K562 (cell line): ENCODE measurements at regions not wholly inside any gene's neighbourhood (a gene's known extent, or its start where the extent isn't known, plus 50 kb on each side); places are given as distances from the start of the nearest gene placed in this dataset.

Experiments used
- ATAC-seq: fragments of 200-7000 bp; cut with Tn5 transposase; 3 replicates; pipeline ENCODE4 v1.9.1; 2020; ENCODE audit warnings: moderate library complexity
- BruUV-seq: library from RNA; stranded (reverse); fragments of 400-500 nt; replicated peaks from 2 replicates; lab custom pipeline; 2021; lab: Mats Ljungman, UMichigan
- CTCF ChIA-PET: fragments of 300-600 bp; formaldehyde crosslinking; extraction: SDS; loops from one replicate; lab custom pipeline; 2021; ENCODE audit warnings: low intra/inter-chr PET ratio; lab: Yijun Ruan, JAX
- POLR2A ChIA-PET: fragments of 300-600, 350-650 bp; sonication (Branson Sonifier 250); formaldehyde crosslinking; extraction: SDS; loops from one replicate; lab custom pipeline; 2021; ENCODE audit warnings: antibody characterized with exemption, inconsistent platforms; lab: Yijun Ruan, JAX
- DNase-seq, 4 experiments: peaks; one replicate each; pipeline versions ENCODE4 v3.0.0 to v3.0.0-alpha.2; 2011 to 2018; ENCODE audit warnings: low spot score in 3 of 4, mixed read lengths in 3 of 4; ENCODE audit errors: extremely low read depth in 1 of 4
- FAIRE-seq: peaks from 2 replicates; lab custom pipeline; 2011; peaks lifted over from hg19 to GRCh38; lab: Jason Lieb, UNC
- H2AFZ ChIP-seq: 2 replicates; pipeline ENCODE4 v1.6.0; 2011; ENCODE audit warnings: low read depth, low read length, control low read depth, inconsistent platforms
- H3K27ac ChIP-seq: fragments of 200-600 bp; 3 replicates; pipeline ENCODE4 v1.8.0; 2011; ENCODE audit warnings: low read depth, mild to moderate bottlenecking, control low read depth, inconsistent platforms, low read length, moderate library complexity, mixed read lengths; ENCODE audit errors: extremely low read depth
- H3K27me3 ChIP-seq, 2 experiments: fragments of 300-600 bp in 1 of 2; 2 replicates in 1 of 2; 3 replicates in 1 of 2; pipeline versions ENCODE4 v1.6.0 to v1.8.0; 2011; ENCODE audit warnings: inconsistent platforms in 2 of 2, low read length in 2 of 2, mild to moderate bottlenecking in 1 of 2, mixed read lengths in 1 of 2, moderate library complexity in 1 of 2; ENCODE audit not compliant: control insufficient read depth in 2 of 2, insufficient read depth in 2 of 2
- H3K36me3 ChIP-seq: fragments of 300-600 bp; 3 replicates; pipeline ENCODE4 v1.8.0; 2011; ENCODE audit warnings: mild to moderate bottlenecking, low read length, inconsistent platforms; ENCODE audit not compliant: control insufficient read depth, insufficient read depth
- H3K4me1 ChIP-seq, 2 experiments: fragments of 200-600 bp in 1 of 2; replicated peaks in 1 of 2; 2 replicates in 1 of 2; 3 replicates in 1 of 2; pipeline versions ENCODE4 v1.5.1 to v1.8.0; 2011; ENCODE audit warnings: inconsistent platforms in 2 of 2, low read length in 2 of 2, mild to moderate bottlenecking in 1 of 2, mixed read lengths in 1 of 2, moderate library complexity in 1 of 2; ENCODE audit not compliant: control insufficient read depth in 2 of 2, insufficient read depth in 2 of 2
- H3K4me2 ChIP-seq: 2 replicates; pipeline ENCODE4 v1.6.1; 2011; ENCODE audit warnings: low read length, control low read depth, inconsistent platforms, mixed read lengths; ENCODE audit not compliant: insufficient read depth
- H3K4me3 ChIP-seq: fragments of 200-600 bp; sonication (generic), shearing (Covaris generic); 2 replicates; pipeline ENCODE4 v1.5.1; 2016; ENCODE audit warnings: control low read depth, inconsistent platforms
- H3K79me2 ChIP-seq: fragments of 200-600 bp; 3 replicates; pipeline ENCODE4 v1.8.0; 2011; ENCODE audit warnings: low read length, inconsistent platforms; ENCODE audit not compliant: control insufficient read depth, insufficient read depth
- H3K9ac ChIP-seq, 2 experiments: 2 replicates each; pipeline versions ENCODE4 v1.6.0 to v1.6.1; 2011; ENCODE audit warnings: low read depth in 2 of 2, low read length in 2 of 2, control low read depth in 1 of 2, inconsistent platforms in 1 of 2, mild to moderate bottlenecking in 1 of 2, mixed read lengths in 1 of 2; ENCODE audit not compliant: insufficient read depth in 1 of 2
- H3K9me1 ChIP-seq: one replicate; pipeline ENCODE4 v1.6.0; 2011; ENCODE audit warnings: inconsistent platforms, mild to moderate bottlenecking, low read length, moderate library complexity; ENCODE audit not compliant: control insufficient read depth, insufficient read depth
- H3K9me3 ChIP-seq: replicated peaks from 2 replicates; pipeline ENCODE4 v1.5.1; 2011; ENCODE audit warnings: low read depth, low read length, inconsistent platforms; ENCODE audit not compliant: control insufficient read depth, insufficient read depth
- H4K20me1 ChIP-seq: replicated peaks from 2 replicates; pipeline ENCODE4 v1.6.1; 2011; ENCODE audit warnings: low read length, inconsistent platforms, mixed read lengths; ENCODE audit not compliant: control insufficient read depth, insufficient read depth
- ATF1 ChIP-seq, 2 experiments: fragments of 450-650 bp in 1 of 2; IDR thresholded peaks; 2 replicates each; pipeline ENCODE4 v1.6.1; 2016; ENCODE audit warnings: missing compliant biosample characterization in 1 of 2, missing genetic modification characterization in 1 of 2
- EP400 ChIP-seq: fragments of 450-650 bp; IDR thresholded peaks from 2 replicates; pipeline ENCODE4 v1.6.1; 2017; ENCODE audit warnings: antibody characterized with exemption, mild to moderate bottlenecking, moderate library complexity
- GATAD2B ChIP-seq: fragments of 450-650 bp; IDR thresholded peaks from 2 replicates; pipeline ENCODE4 v1.6.1; 2017; ENCODE audit warnings: mild to moderate bottlenecking, borderline replicate concordance
- GMEB1 ChIP-seq: fragments of 250-450 bp; sonication (Bioruptor Pico); IDR thresholded peaks from 2 replicates; pipeline ENCODE4 v1.4.0; 2020; ENCODE audit warnings: mild to moderate bottlenecking
- MCM7 ChIP-seq, 2 experiments: fragments of 450-650 bp; IDR thresholded peaks; 2 replicates each; pipeline ENCODE4 v1.6.1; 2016 to 2018
- MECOM ChIP-seq: fragments of 250-450 bp; sonication (Bioruptor Pico); IDR thresholded peaks from 2 replicates; pipeline ENCODE4 v1.8.0; 2022; ENCODE audit warnings: inconsistent platforms
- NCOA4 ChIP-seq: fragments of 450-650 bp; IDR thresholded peaks from 2 replicates; pipeline ENCODE4 v1.6.1; 2018; ENCODE audit warnings: mild to moderate bottlenecking; ENCODE audit not compliant: partially characterized antibody
- NCOR1 ChIP-seq: fragments of 450-650 bp; IDR thresholded peaks from 2 replicates; pipeline ENCODE4 v1.6.1; 2016; ENCODE audit warnings: mild to moderate bottlenecking, moderate library complexity
- PREB ChIP-seq: sonication (generic); formaldehyde crosslinking; IDR thresholded peaks from 2 replicates; pipeline ENCODE4 v1.8.1; 2023; ENCODE audit warnings: mild to moderate bottlenecking, missing genetic modification reagents
- SRSF3 ChIP-seq: fragments of 200-400 bp; formaldehyde crosslinking; IDR thresholded peaks from 2 replicates; pipeline ENCODE4 v1.6.1; 2016; ENCODE audit warnings: mild to moderate bottlenecking, low read length, moderate library complexity; ENCODE audit not compliant: insufficient read depth
- THAP7 ChIP-seq: fragments of 250-450 bp; sonication (Bioruptor Pico); IDR thresholded peaks from 2 replicates; pipeline ENCODE4 v1.5.0; 2021
- XRCC4 ChIP-seq: IDR thresholded peaks from one replicate; pipeline ENCODE4 v1.6.1; 2011; ENCODE audit not compliant: insufficient read depth, insufficient read length; ENCODE audit errors: extremely low read depth
- ZBTB8A ChIP-seq: fragments of 450-650 bp; IDR thresholded peaks from 2 replicates; pipeline ENCODE4 v1.6.1; 2018; ENCODE audit warnings: mild to moderate bottlenecking, moderate library complexity; ENCODE audit not compliant: partially characterized antibody
- ZNF785 ChIP-seq: fragments of 250-450 bp; sonication (Bioruptor Pico); IDR thresholded peaks from 2 replicates; pipeline ENCODE4 v1.4.0; 2020; ENCODE audit warnings: mild to moderate bottlenecking
- in situ Hi-C: fragments of 300-500 bp; cut with MboI; formaldehyde crosslinking; loops from 4 replicates; pipeline ENCODE4 v1.15.0; 2018; ENCODE audit warnings: inconsistent platforms, mixed read lengths
- intact Hi-C: fragments of 100-400 bp; cut with micrococcal nuclease; formaldehyde crosslinking; loops from 2 replicates; pipeline ENCODE4 v1.14.2; 2022
- TF ChIP-seq, protein P1 (sequence below): sonication (generic); formaldehyde crosslinking; IDR thresholded peaks from 2 replicates; pipeline ENCODE4 v1.8.0; 2022; ENCODE audit warnings: missing genetic modification reagents, mild to moderate bottlenecking, borderline replicate concordance

DNA sequence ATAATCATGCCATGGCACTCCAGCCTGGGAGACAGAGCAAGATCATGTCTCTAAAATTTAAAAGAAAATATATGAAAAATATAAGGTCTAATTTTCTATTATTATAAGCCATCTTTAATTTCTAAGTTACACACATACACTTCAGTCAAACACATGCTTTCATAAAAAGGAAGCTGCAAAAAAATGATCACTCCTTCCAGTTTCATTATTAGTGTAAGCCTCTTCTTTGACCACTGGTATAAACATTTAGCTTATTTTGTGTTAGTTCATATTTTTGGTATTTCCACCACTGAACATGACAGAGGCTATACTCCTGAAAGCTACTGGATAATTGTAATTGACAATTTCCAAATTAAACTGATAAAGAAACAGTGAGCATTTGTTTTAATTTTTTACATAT lies 163.3 kb upstream of the USP38 start:
- H3K9ac ChIP-seq = no peak overlapping the region
- H3K9me3 ChIP-seq = 0 out of 2 replicates have a peak, but pooled peaks cover 2% of the 10 kb centered on the region
- H3K27ac ChIP-seq = no peak overlapping the region
- no peaks in the 10 kb centered on the region for H3K9me1 ChIP-seq
- no peak overlapping the region for H3K4me2 ChIP-seq
- H3K79me2 ChIP-seq = no peaks in the 10 kb centered on the region
- no peaks in the 10 kb centered on the region for H4K20me1 ChIP-seq
- no peaks in the 10 kb centered on the region for H3K27me3 ChIP-seq
- H2AFZ ChIP-seq = no peak overlapping the region
- no peak for FAIRE-seq
- POLR2A ChIA-PET = no interaction called here
- no peaks in the 10 kb centered on the region for H3K36me3 ChIP-seq
- in situ Hi-C loops (no loop called here), intact Hi-C loops (no loop called here)
- H3K4me3 ChIP-seq = no peak overlapping the region
- no peak for TF ChIP-seq MECOM (CRISPR knock-in tag)
- TF ChIP-seq NCOR1 = no peak
- TF ChIP-seq NCOA4 = no peak
- TF ChIP-seq XRCC4 = no peak
- TF ChIP-seq ATF1 (CRISPR knock-in tag; IDR thresholded peaks at IDR 0.05) = no peak
- TF ChIP-seq ATF1 (tag; IDR thresholded peaks at IDR 0.05) = no peak
- TF ChIP-seq GMEB1 (CRISPR knock-in tag) = no peak
- no peak for TF ChIP-seq ZNF785 (CRISPR knock-in tag)
- no peak for TF ChIP-seq THAP7
- TF ChIP-seq GATAD2B = no peak
- no peak for TF ChIP-seq MCM7 (IDR thresholded peaks at IDR 0.05)
- no peak for TF ChIP-seq ZBTB8A
- TF ChIP-seq, protein P1, sequence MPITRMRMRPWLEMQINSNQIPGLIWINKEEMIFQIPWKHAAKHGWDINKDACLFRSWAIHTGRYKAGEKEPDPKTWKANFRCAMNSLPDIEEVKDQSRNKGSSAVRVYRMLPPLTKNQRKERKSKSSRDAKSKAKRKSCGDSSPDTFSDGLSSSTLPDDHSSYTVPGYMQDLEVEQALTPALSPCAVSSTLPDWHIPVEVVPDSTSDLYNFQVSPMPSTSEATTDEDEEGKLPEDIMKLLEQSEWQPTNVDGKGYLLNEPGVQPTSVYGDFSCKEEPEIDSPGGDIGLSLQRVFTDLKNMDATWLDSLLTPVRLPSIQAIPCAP (CRISPR knock-in tag) = no peak
- no peak for TF ChIP-seq SRSF3
- no peak for TF ChIP-seq PREB (CRISPR knock-in tag)
- TF ChIP-seq EP400 = no peak
- CTCF ChIA-PET = no interaction called here
- no peak for ATAC-seq
- no peaks in the 10 kb centered on the region for H3K4me1 ChIP-seq
- no peak for DNase-seq
- BruUV-seq = no TSS peak
